Right hindlimb (tissue), 1 donor: ENCODE measurements at regions not wholly inside any gene's neighbourhood (a gene's known extent, or its start where the extent isn't known, plus 50 kb on each side); places are given as distances from the start of the nearest gene placed in this dataset.
"Not testable (repeated sequence)": the region's sequence is repeated elsewhere in the genome, so short reads cannot be mapped to it uniquely, and the experiment has no call there.

Experiments
- DNase-seq: peaks from one replicate; pipeline ENCODE4 v3.0.0-alpha.2; 2018

GRCh38 chr4:23978002-23978401 is 88.2 kb upstream of the PPARGC1A start:
- DNase-seq = no peak

GRCh38 chr4:23976423-23976822 is 86.6 kb upstream of the PPARGC1A start:
- no peak for DNase-seq

- DNase-seq = no peak
Observed at GRCh38 chr4:23973308-23973855, 83.5 kb upstream of the PPARGC1A start.

- DNase-seq = no peak
Observed at GRCh38 chr4:23972805-23973204, 83.0 kb upstream of the PPARGC1A start.

- DNase-seq = no peak
Observed at GRCh38 chr4:23972187-23972586, 82.3 kb upstream of the PPARGC1A start.

- DNase-seq = no peak
Observed at GRCh38 chr4:23970201-23970850, 80.5 kb upstream of the PPARGC1A start.

GRCh38 chr4:23969635-23970145 is 79.8 kb upstream of the PPARGC1A start:
- no peak for DNase-seq

GRCh38 chr4:23967281-23967680 is 77.4 kb upstream of the PPARGC1A start:
- no peak for DNase-seq

- DNase-seq = no peak
Observed at GRCh38 chr4:23966725-23967124, 76.9 kb upstream of the PPARGC1A start.

GRCh38 chr4:23962462-23962861 is 72.6 kb upstream of the PPARGC1A start:
- no peak for DNase-seq

- not testable (repeated sequence) for DNase-seq
Observed at GRCh38 chr4:23961395-23961794, 71.5 kb upstream of the PPARGC1A start.

GRCh38 chr4:23959396-23960148 is 69.7 kb upstream of the PPARGC1A start:
- DNase-seq = no peak

- no peak for DNase-seq
Observed at GRCh38 chr4:23958749-23959148, 68.9 kb upstream of the PPARGC1A start.

GRCh38 chr4:23957465-23957864 is 67.6 kb upstream of the PPARGC1A start:
- DNase-seq = no peak

- DNase-seq = no peak
Observed at GRCh38 chr4:23956601-23957364, 66.9 kb upstream of the PPARGC1A start.

GRCh38 chr4:23952258-23952657 is 62.4 kb upstream of the PPARGC1A start:
- DNase-seq = no peak

- no peak for DNase-seq
Observed at GRCh38 chr4:23947826-23948225, 58.0 kb upstream of the PPARGC1A start.

- no peak for DNase-seq
Observed at GRCh38 chr4:23946299-23946698, 56.5 kb upstream of the PPARGC1A start.

- DNase-seq = no peak
Observed at GRCh38 chr4:23945451-23946017, 55.7 kb upstream of the PPARGC1A start.

GRCh38 chr4:23944556-23944955 is 54.7 kb upstream of the PPARGC1A start:
- DNase-seq = not testable (repeated sequence)

- no peak for DNase-seq
Observed at GRCh38 chr4:23943478-23943877, 53.6 kb upstream of the PPARGC1A start.

- DNase-seq = no peak
Observed at GRCh38 chr4:23942471-23942870, 52.6 kb upstream of the PPARGC1A start.
